SU-DHL-6 (cell line): ENCODE measurements at regions not wholly inside any gene's neighbourhood (a gene's known extent, or its start where the extent isn't known, plus 50 kb on each side); places are given as distances from the start of the nearest gene placed in this dataset.

Experiments used
- H2AFZ ChIP-seq: fragments of 200-600 bp; sonication (generic); 2 replicates; pipeline ENCODE4 v1.6.1; 2014; ENCODE audit warnings: low read depth, mild to moderate bottlenecking, moderate library complexity, mixed read lengths, antibody characterized with exemption, low read length; ENCODE audit not compliant: severe bottlenecking
- H3F3A ChIP-seq: fragments of 200-600 bp; shearing (Covaris generic); 2 replicates; pipeline ENCODE4 v1.6.0; 2016; ENCODE audit warnings: antibody characterized with exemption, mild to moderate bottlenecking; ENCODE audit not compliant: insufficient read depth
- H3K27ac ChIP-seq: fragments of 200-600 bp; sonication (generic); 2 replicates; pipeline ENCODE4 v1.5.1; 2016; ENCODE audit warnings: low read depth, mild to moderate bottlenecking, low read length, moderate library complexity, mixed read lengths
- H3K27me3 ChIP-seq: fragments of 200-600 bp; sonication (generic), shearing (Covaris generic); 2 replicates; pipeline ENCODE4 v1.6.0; 2014; ENCODE audit warnings: mild to moderate bottlenecking, low read length
- H3K36me3 ChIP-seq: fragments of 200-600 bp; sonication (generic); 2 replicates; pipeline ENCODE4 v1.6.1; 2014; ENCODE audit warnings: mild to moderate bottlenecking, low read length, mixed read lengths
- H3K4me2 ChIP-seq: fragments of 300-600, 200-600 bp; shearing (Covaris generic), sonication (generic); 2 replicates; pipeline ENCODE4 v1.6.0; 2014; ENCODE audit warnings: low read length, low read depth, mild to moderate bottlenecking; ENCODE audit not compliant: poor library complexity, severe bottlenecking
- H3K4me3 ChIP-seq: fragments of 200-600 bp; sonication (generic); 2 replicates; pipeline ENCODE4 v1.5.1; 2014; ENCODE audit warnings: antibody characterized with exemption, low read length, mild to moderate bottlenecking, mixed read lengths; ENCODE audit not compliant: insufficient read depth, poor library complexity, severe bottlenecking
- H3K79me2 ChIP-seq: fragments of 200-600 bp; sonication (generic); 2 replicates; pipeline ENCODE4 v1.6.1; 2014; ENCODE audit warnings: mild to moderate bottlenecking, low read length, moderate library complexity; ENCODE audit not compliant: insufficient read depth
- H3K9ac ChIP-seq: fragments of 200-600 bp; sonication (generic); 2 replicates; pipeline ENCODE4 v1.7.0; 2014; ENCODE audit warnings: mild to moderate bottlenecking, low read length
- H3K9me2 ChIP-seq: fragments of 200-600 bp; sonication (generic); replicated peaks from 2 replicates; pipeline ENCODE4 v1.6.1; 2014; ENCODE audit warnings: low read length; ENCODE audit not compliant: insufficient read depth
- H3K9me3 ChIP-seq: fragments of 200-600 bp; sonication (generic); 2 replicates; pipeline ENCODE4 v1.6.1; 2014; ENCODE audit warnings: low read length, mixed read lengths; ENCODE audit not compliant: insufficient read depth
- H4K20me1 ChIP-seq: fragments of 200-600 bp; sonication (generic); 2 replicates; pipeline ENCODE4 v1.6.1; 2014; ENCODE audit warnings: low read depth, mild to moderate bottlenecking, antibody characterized with exemption, low read length, moderate library complexity, mixed read lengths
- CTCF ChIP-seq: fragments of 200-600 bp; sonication (generic); IDR thresholded peaks from one replicate; pipeline ENCODE4 v1.5.1; 2017; ENCODE audit warnings: antibody characterized with exemption, mild to moderate bottlenecking, low read length, moderate library complexity; ENCODE audit not compliant: insufficient read depth, poor library complexity, severe bottlenecking
- EZH2phosphoT487 ChIP-seq: fragments of 200-600 bp; sonication (generic), shearing (Covaris generic); conservative IDR thresholded peaks from 2 replicates; pipeline ENCODE4 v1.6.1; 2018; ENCODE audit warnings: mild to moderate bottlenecking, antibody characterized with exemption, low read length, moderate library complexity, mixed read lengths

- H3K27me3 ChIP-seq, result no peaks in the 10 kb centered on the region
- TF ChIP-seq EZH2phosphoT487 (no peak), CTCF (no peak)
Measured at GRCh38 chr10:78832281-78832680, 236.5 kb upstream of the ZMIZ1 start.

GRCh38 chr10:78838141-78838657 is 230.6 kb upstream of the ZMIZ1 start:
- H3K36me3 ChIP-seq, result no peaks in the 10 kb centered on the region
- no peak overlapping the region for H3K4me3 ChIP-seq
- H4K20me1 ChIP-seq, result no peaks in the 10 kb centered on the region
- no peak overlapping the region for H3K9ac ChIP-seq
- H2AFZ ChIP-seq, result no peak overlapping the region
- no peaks in the 10 kb centered on the region for H3K9me3 ChIP-seq
- H3K4me2 ChIP-seq, result no peak overlapping the region
- TF ChIP-seq EZH2phosphoT487 (no peak), CTCF (no peak)
- H3F3A ChIP-seq, result no peaks in the 10 kb centered on the region
- no peaks in the 10 kb centered on the region for H3K27me3 ChIP-seq
- no peaks in the 10 kb centered on the region for H3K79me2 ChIP-seq
- no peak overlapping the region for H3K27ac ChIP-seq
- H3K9me2 ChIP-seq, result no peaks in the 10 kb centered on the region

More at GRCh38 chr10:78832281-78832680, 236.5 kb upstream of the ZMIZ1 start:
- Histone ChIP-seq H3K36me3 (no peaks in the 10 kb centered on the region), H4K20me1 (no peaks in the 10 kb centered on the region), H3K9me2 (no peaks in the 10 kb centered on the region), H3K27ac (no peak overlapping the region), H3K9ac (no peak overlapping the region), H2AFZ (no peak overlapping the region), H3F3A (no peaks in the 10 kb centered on the region), H3K9me3 (no peaks in the 10 kb centered on the region), H3K4me2 (no peak overlapping the region), H3K4me3 (no peak overlapping the region), H3K79me2 (no peaks in the 10 kb centered on the region)

- H3F3A ChIP-seq, result no peaks in the 10 kb centered on the region
- no peak overlapping the region for H3K27ac ChIP-seq
- H3K36me3 ChIP-seq, result no peaks in the 10 kb centered on the region
- H2AFZ ChIP-seq, result no peak overlapping the region
- H3K79me2 ChIP-seq, result no peaks in the 10 kb centered on the region
- no peak overlapping the region for H3K4me2 ChIP-seq
- H3K27me3 ChIP-seq, result no peaks in the 10 kb centered on the region
- TF ChIP-seq CTCF (no peak), EZH2phosphoT487 (no peak)
- no peak overlapping the region for H3K9ac ChIP-seq
- H3K9me3 ChIP-seq, result no peaks in the 10 kb centered on the region
- no peaks in the 10 kb centered on the region for H3K9me2 ChIP-seq
- H4K20me1 ChIP-seq, result no peaks in the 10 kb centered on the region
- no peak overlapping the region for H3K4me3 ChIP-seq
Measured at GRCh38 chr10:78843495-78843894, 225.3 kb upstream of the ZMIZ1 start.
